ENCODE measurements at regions not wholly inside any gene's neighbourhood (a gene's known extent, or its start where the extent isn't known, plus 50 kb on each side); places are given as distances from the start of the nearest gene placed in this dataset.

- no peak for TF ChIP-seq CTCF (conservative IDR thresholded peaks at IDR 0.05)
- TF ChIP-seq EZH2 (IDR thresholded peaks at IDR 0.05; ENCODE audit: low read depth) = no peak
Measured at GRCh38 chr2:51579412-51579811, 547.5 kb upstream of the NRXN1 start.

All from PC-9 (cell line).